ENCODE measurements at regions not wholly inside any gene's neighbourhood (a gene's known extent, or its start where the extent isn't known, plus 50 kb on each side); places are given as distances from the start of the nearest gene placed in this dataset.

- TF ChIP-seq CREB5 (CRISPR knock-in tag; IDR thresholded peaks at IDR 0.05; ENCODE audit: low read depth): no peak
- no peak for TF ChIP-seq GLIS3 (CRISPR knock-in tag; IDR thresholded peaks at IDR 0.05)
- TF ChIP-seq CSRNP3 (CRISPR knock-in tag; IDR thresholded peaks at IDR 0.05): no peak
- no peak for TF ChIP-seq ESRRG (CRISPR knock-in tag; IDR thresholded peaks at IDR 0.05)
- TF ChIP-seq ISL1 (CRISPR knock-in tag; IDR thresholded peaks at IDR 0.05): no peak
- TF ChIP-seq PATZ1 (CRISPR knock-in tag; IDR thresholded peaks at IDR 0.05; ENCODE audit: borderline replicate concordance): no peak
- no peak for TF ChIP-seq CSDC2 (CRISPR knock-in tag; IDR thresholded peaks at IDR 0.05)
These were observed 411.3 kb upstream of the TENM4 start for GRCh38 chr11:79852176-79852575.

Measured in SK-N-SH treated with all-trans-retinoic acid at 6 μM for 48 hours (cell line).